Thymus (tissue), 11 donors: ENCODE measurements at regions not wholly inside any gene's neighbourhood (a gene's known extent, or its start where the extent isn't known, plus 50 kb on each side); places are given as distances from the start of the nearest gene placed in this dataset.

Source experiments
- DNase-seq, 9 donors: peaks; one replicate each; pipeline ENCODE4 v3.0.0-alpha.2; 2013; ENCODE audit warnings: low spot score in 9 of 9, low read depth in 6 of 9, missing footprints in 1 of 9
- H3K27ac ChIP-seq, 2 donors: one replicate each; pipeline ENCODE4 v1.5.1; 2013; ENCODE audit warnings: control low read depth in 1 of 2, low read depth in 1 of 2, low read length in 1 of 2, mild to moderate bottlenecking in 1 of 2, moderate library complexity in 1 of 2
- H3K27me3 ChIP-seq, 2 donors: one replicate each; pipeline ENCODE4 v1.5.1; 2013; ENCODE audit warnings: low read length in 1 of 2; ENCODE audit not compliant: control insufficient read depth in 2 of 2, insufficient read depth in 1 of 2
- H3K36me3 ChIP-seq, 2 donors: one replicate each; pipeline ENCODE4 v1.5.1; 2013; ENCODE audit warnings: low read length in 1 of 2, mild to moderate bottlenecking in 1 of 2, moderate library complexity in 1 of 2; ENCODE audit not compliant: control insufficient read depth in 2 of 2, insufficient read depth in 2 of 2
- H3K4me1 ChIP-seq, 2 donors: one replicate each; pipeline ENCODE4 v1.5.1; 2013; ENCODE audit warnings: low read length in 2 of 2; ENCODE audit not compliant: control insufficient read depth in 2 of 2, insufficient read depth in 2 of 2
- H3K4me3 ChIP-seq, 2 donors: one replicate each; pipeline ENCODE4 v1.5.1; 2013; ENCODE audit warnings: low read length in 2 of 2, control low read depth in 1 of 2, mild to moderate bottlenecking in 1 of 2
- H3K9me3 ChIP-seq, 2 donors: one replicate each; pipeline ENCODE4 v1.5.1; 2013; ENCODE audit warnings: low read length in 1 of 2, mild to moderate bottlenecking in 1 of 2; ENCODE audit not compliant: control insufficient read depth in 2 of 2, insufficient read depth in 1 of 2
- whole genome bisulfite sequencing: extraction: QIAGEN DNeasy Blood & Tissue Kit; methylation state at CpG from one replicate; pipeline ENCODE4 v1.1.7; 2013; 5-methylcytosine and 5-hydroxymethylcytosine counted together
- donor health status: healthy.

DNA sequence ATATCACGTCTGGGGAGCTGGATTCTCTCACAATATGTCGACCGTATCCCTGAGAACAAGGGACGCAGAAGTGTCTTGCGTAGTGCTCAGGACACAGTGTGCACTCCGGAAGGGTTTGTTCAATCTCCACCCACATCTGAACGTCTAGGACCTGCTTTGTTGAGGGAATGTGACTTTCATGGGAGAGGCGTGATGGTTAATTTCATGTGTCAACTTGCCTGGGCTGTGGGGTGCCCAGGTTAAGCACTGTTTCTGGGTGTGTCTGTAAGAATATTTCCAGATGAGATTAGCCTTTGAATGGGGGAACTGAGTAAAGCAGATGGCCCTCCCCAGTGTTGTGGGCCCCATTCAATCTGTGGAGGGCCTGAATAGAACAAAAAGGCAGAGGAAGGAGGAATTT lies 80.4 kb upstream of the SFMBT2 start:
- Histone ChIP-seq H3K36me3 (no peaks in the 10 kb centered on the region), H3K4me3 (no peak overlapping the region), H3K27ac (peak overlapping the region in 1 of 2 donors; percentile 5), H3K9me3 (no peaks in the 10 kb centered on the region), H3K4me1 (peaks cover 3 to 51% of the 10 kb centered on the region in 2 donors), H3K27me3 (no peaks in the 10 kb centered on the region)
- 97% methylated on average over 8 of the region's 8 CpGs for WGBS
- DNase-seq = no peak

- H3K27ac ChIP-seq = peak overlapping the region in 1 of 2 donors; percentile 38
- no peaks in the 10 kb centered on the region for H3K36me3 ChIP-seq
- H3K27me3 ChIP-seq = no peaks in the 10 kb centered on the region
- 86% methylated on average over 6 of the region's 6 CpGs for WGBS
- DNase-seq = no peak
- no peak overlapping the region for H3K4me3 ChIP-seq
- peaks cover 17 to 67% of the 10 kb centered on the region in 2 donors for H3K4me1 ChIP-seq
- H3K9me3 ChIP-seq = no peaks in the 10 kb centered on the region
These were observed 77.6 kb upstream of the SFMBT2 start for GRCh38 chr10:7488418-7488829.

DNA sequence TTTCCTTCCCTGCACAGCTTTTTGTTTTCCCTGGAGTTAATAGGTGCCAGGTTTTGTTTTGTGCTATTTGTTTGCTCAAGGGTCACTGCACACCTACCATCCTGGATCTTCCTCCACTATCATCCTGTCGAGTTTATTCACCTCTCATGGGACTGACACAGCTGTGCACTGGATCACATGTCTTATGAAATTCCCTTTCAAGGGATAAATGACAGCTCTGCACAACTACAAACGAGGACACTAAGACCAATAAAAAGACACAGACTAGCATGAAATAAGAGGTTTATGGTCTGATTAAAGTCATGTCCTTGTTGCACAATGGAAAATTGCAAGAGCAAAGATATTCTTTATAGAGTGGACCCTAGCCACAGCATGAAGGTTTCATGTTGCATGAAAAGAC lies 76.7 kb upstream of the SFMBT2 start:
- Histone ChIP-seq H3K9me3 (no peaks in the 10 kb centered on the region), H3K27me3 (no peaks in the 10 kb centered on the region), H3K36me3 (no peaks in the 10 kb centered on the region), H3K27ac (peak overlapping the region in 1 of 2 donors; percentile 53), H3K4me3 (no peak overlapping the region), H3K4me1 (peaks cover 23 to 70% of the 10 kb centered on the region in 2 donors)
- WGBS = 93% methylated on average over 2 of the region's 2 CpGs
- DNase-seq = no peak

DNA sequence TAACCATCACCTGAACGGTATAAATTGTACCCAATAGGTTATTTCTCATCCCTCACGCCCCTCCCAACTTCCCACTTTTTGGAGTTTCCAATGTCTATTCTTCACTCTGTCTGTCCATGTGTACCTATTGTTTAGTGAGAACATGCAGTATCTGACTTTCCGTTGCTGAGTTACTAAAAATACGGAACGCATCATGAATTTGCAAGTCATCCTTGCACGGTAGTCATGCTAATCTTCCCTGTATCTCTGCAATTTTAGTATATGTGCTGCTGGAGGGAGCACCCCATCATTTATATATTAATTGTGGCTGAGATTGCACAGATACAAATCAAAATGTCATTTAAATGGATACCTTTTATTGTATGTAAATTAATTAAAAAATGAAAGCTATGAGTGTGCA lies 75.7 kb upstream of the SFMBT2 start:
- Histone ChIP-seq H3K4me1 (peaks cover 23 to 73% of the 10 kb centered on the region in 2 donors), H3K9me3 (no peaks in the 10 kb centered on the region), H3K27me3 (no peaks in the 10 kb centered on the region), H3K4me3 (no peak overlapping the region), H3K27ac (no peak overlapping the region), H3K36me3 (no peaks in the 10 kb centered on the region)
- WGBS = 76% methylated on average over 6 of the region's 6 CpGs
- no peak for DNase-seq

- no peak overlapping the region for H3K4me3 ChIP-seq
- no peaks in the 10 kb centered on the region for H3K9me3 ChIP-seq
- DNase-seq = no peak
- H3K27ac ChIP-seq = peak overlapping the region; percentile 97 to 98
- peaks cover 29 to 73% of the 10 kb centered on the region in 2 donors for H3K4me1 ChIP-seq
- WGBS = 94% methylated on average over 13 of the region's 13 CpGs
- H3K27me3 ChIP-seq = no peaks in the 10 kb centered on the region
- no peaks in the 10 kb centered on the region for H3K36me3 ChIP-seq
These were observed 75.0 kb upstream of the SFMBT2 start for GRCh38 chr10:7485799-7486198.

DNA sequence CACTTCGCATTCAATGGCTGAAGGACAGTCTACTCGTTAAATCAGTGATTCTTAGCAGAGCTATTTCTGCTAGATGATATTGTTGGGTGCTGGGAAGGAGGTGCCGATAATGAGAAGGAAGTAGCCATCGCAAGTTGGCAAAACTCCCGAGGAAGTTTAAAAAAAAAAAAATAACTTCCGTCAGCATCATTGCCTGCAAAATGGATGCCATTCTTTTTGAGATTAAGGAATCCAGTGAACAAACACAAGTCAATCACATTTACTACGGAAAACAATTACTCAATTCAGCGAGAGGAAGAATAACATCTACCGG lies 74.4 kb upstream of the SFMBT2 start:
- Histone ChIP-seq H3K27me3 (no peaks in the 10 kb centered on the region), H3K4me1 (peaks cover 31 to 76% of the 10 kb centered on the region in 2 donors), H3K4me3 (no peak overlapping the region), H3K27ac (peak overlapping the region; percentile 97 to 98), H3K36me3 (no peaks in the 10 kb centered on the region), H3K9me3 (no peaks in the 10 kb centered on the region)
- DNase-seq = no peak
- WGBS = 61% methylated on average over 9 of the region's 9 CpGs

- Histone ChIP-seq H3K9me3 (no peaks in the 10 kb centered on the region), H3K36me3 (no peaks in the 10 kb centered on the region), H3K27me3 (no peaks in the 10 kb centered on the region), H3K4me1 (peaks cover 31 to 80% of the 10 kb centered on the region in 2 donors), H3K27ac (peak overlapping the region; percentile 97 to 98), H3K4me3 (peak overlapping the region in 1 of 2 donors; percentile 19)
- 14% methylated on average over 12 of the region's 12 CpGs for WGBS
- peak; percentile 46 to 94 (median 78) for DNase-seq
These were observed 73.8 kb upstream of the SFMBT2 start for GRCh38 chr10:7484456-7485243.

GRCh38 chr10:7483848-7484247 lies 73.0 kb upstream of the SFMBT2 start:
- no peaks in the 10 kb centered on the region for H3K27me3 ChIP-seq
- H3K9me3 ChIP-seq = no peaks in the 10 kb centered on the region
- H3K4me3 ChIP-seq = no peak overlapping the region
- H3K4me1 ChIP-seq = peaks cover 30 to 77% of the 10 kb centered on the region in 2 donors
- peak in 1 of 9 donors; percentile 45 for DNase-seq
- no peaks in the 10 kb centered on the region for H3K36me3 ChIP-seq
- H3K27ac ChIP-seq = peak overlapping the region; percentile 93 to 98
- WGBS = 87% methylated on average over 9 of the region's 9 CpGs

DNA sequence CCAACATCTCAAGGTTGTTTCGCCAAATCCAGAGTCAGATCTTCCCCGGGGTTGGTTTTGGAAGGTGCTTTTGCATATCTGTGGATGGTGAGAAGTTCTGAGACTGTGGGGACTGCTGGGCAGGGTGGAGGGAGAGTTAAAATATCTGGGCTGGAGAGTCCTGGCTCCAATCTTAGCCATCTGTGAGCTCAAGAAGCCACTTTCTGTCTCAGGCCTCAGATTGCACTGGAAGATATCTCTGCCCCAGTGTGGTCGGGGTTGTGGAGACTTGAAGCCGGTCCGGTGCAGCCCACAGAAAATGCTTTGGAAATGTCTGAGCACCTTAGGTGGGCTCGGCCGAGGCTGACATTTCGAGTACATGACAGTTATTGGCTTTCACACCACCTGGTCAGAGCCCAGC lies 72.2 kb upstream of the SFMBT2 start:
- Histone ChIP-seq H3K9me3 (peaks cover 0 to under 1% of the 10 kb centered on the region in 2 donors), H3K4me3 (no peak overlapping the region), H3K4me1 (peaks cover 30 to 77% of the 10 kb centered on the region in 2 donors), H3K27ac (peak overlapping the region; percentile 93 to 98), H3K27me3 (no peaks in the 10 kb centered on the region), H3K36me3 (no peaks in the 10 kb centered on the region)
- WGBS = 97% methylated on average over 8 of the region's 8 CpGs
- DNase-seq = no peak
